Stomach (tissue), 4 donors: ENCODE measurements at regions not wholly inside any gene's neighbourhood (a gene's known extent, or its start where the extent isn't known, plus 50 kb on each side); places are given as distances from the start of the nearest gene placed in this dataset.

ENCODE experiments used
- EP300 ChIP-seq: sonication (generic); formaldehyde crosslinking; IDR thresholded peaks from one replicate; pipeline ENCODE4 v1.6.1; 2017; ENCODE audit warnings: antibody characterized with exemption
- POLR2A ChIP-seq, 4 donors: fragments of 450-650 bp; IDR thresholded peaks; one replicate each; pipeline ENCODE4 v1.6.1; 2016; ENCODE audit warnings: antibody characterized with exemption in 4 of 4, control low read depth in 2 of 4, mild to moderate bottlenecking in 1 of 4, moderate library complexity in 1 of 4
- TF ChIP-seq, protein P1 (sequence below), 7 experiments: fragments of 450-650 bp in 4 of 7; fragments of 200-600 bp in 3 of 7; sonication (generic) in 3 of 7; IDR thresholded peaks; one replicate each; pipeline ENCODE4 v1.5.1; 2016 to 2019; ENCODE audit warnings: antibody characterized with exemption in 7 of 7, control low read depth in 2 of 7, mild to moderate bottlenecking in 1 of 7

DNA sequence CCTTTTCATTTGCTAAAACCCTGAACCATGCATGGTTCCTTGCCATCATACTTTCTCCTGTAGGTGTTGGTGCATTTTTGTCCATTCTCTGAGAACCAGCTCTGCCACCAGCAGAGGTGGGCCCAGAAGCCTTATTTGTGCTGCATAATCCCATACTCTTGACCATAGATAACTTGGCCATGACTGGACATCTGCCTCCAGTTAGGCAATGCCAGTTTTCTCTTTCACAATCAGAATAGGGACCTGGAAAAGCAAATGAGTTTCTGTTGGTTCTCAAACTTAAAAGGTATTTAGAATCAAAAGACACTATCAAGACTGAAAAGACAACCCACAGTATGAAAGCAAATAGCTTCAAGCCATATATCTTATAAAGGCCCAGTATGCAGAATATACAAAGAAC is 167.3 kb downstream of the MAIP1 start:
- TF ChIP-seq, protein P1, sequence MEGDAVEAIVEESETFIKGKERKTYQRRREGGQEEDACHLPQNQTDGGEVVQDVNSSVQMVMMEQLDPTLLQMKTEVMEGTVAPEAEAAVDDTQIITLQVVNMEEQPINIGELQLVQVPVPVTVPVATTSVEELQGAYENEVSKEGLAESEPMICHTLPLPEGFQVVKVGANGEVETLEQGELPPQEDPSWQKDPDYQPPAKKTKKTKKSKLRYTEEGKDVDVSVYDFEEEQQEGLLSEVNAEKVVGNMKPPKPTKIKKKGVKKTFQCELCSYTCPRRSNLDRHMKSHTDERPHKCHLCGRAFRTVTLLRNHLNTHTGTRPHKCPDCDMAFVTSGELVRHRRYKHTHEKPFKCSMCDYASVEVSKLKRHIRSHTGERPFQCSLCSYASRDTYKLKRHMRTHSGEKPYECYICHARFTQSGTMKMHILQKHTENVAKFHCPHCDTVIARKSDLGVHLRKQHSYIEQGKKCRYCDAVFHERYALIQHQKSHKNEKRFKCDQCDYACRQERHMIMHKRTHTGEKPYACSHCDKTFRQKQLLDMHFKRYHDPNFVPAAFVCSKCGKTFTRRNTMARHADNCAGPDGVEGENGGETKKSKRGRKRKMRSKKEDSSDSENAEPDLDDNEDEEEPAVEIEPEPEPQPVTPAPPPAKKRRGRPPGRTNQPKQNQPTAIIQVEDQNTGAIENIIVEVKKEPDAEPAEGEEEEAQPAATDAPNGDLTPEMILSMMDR (IDR thresholded peaks at IDR 0.05): no peak
- TF ChIP-seq EP300 (no peak), POLR2A (IDR thresholded peaks at IDR 0.05) (no peak)
